Epithelial cell of proximal tubule (primary cell): ENCODE measurements at regions not wholly inside any gene's neighbourhood (a gene's known extent, or its start where the extent isn't known, plus 50 kb on each side); places are given as distances from the start of the nearest gene placed in this dataset.

ENCODE experiments used
- DNase-seq: peaks from one replicate; pipeline ENCODE4 v3.0.0-alpha.2; 2011; ENCODE audit warnings: low read depth
- H3K4me3 ChIP-seq: 2 replicates; pipeline ENCODE4 v1.5.1; 2011; ENCODE audit warnings: low read depth, mild to moderate bottlenecking, low read length
- TF ChIP-seq, protein P1 (sequence below): conservative IDR thresholded peaks from 2 replicates; pipeline ENCODE4 v1.5.1; 2012; ENCODE audit warnings: low read depth, mild to moderate bottlenecking, low read length

DNA sequence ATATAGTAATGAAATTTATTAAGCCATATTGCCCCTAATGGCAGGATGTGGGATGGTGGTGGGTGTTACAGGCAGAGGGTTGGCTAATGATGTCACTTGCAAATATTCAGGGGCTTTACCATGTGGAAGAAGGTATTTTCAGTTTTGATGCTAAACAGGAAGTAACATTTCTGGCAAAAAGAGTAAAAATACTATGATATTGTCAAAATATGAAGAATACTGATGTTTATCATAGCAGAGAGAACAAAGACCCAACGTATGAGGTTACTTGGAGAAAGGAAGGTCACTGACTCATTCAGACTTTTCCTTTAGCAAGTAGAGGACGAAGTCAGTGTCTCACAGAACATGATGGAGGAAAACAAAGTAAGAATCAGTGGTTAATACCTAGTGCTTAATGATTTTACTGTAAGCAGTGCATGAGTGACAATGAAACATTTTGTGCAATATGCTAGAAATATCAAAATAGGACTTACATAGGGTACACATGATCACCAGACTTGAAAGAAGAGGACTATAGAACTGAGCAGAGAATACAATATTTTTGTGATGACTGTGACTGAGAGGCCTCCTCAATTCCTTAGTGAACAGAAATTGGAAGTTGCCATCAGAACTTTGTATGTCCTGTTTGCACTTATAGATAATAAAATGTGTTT lies 89.7 kb upstream of the STEAP4 start:
- TF ChIP-seq, protein P1, sequence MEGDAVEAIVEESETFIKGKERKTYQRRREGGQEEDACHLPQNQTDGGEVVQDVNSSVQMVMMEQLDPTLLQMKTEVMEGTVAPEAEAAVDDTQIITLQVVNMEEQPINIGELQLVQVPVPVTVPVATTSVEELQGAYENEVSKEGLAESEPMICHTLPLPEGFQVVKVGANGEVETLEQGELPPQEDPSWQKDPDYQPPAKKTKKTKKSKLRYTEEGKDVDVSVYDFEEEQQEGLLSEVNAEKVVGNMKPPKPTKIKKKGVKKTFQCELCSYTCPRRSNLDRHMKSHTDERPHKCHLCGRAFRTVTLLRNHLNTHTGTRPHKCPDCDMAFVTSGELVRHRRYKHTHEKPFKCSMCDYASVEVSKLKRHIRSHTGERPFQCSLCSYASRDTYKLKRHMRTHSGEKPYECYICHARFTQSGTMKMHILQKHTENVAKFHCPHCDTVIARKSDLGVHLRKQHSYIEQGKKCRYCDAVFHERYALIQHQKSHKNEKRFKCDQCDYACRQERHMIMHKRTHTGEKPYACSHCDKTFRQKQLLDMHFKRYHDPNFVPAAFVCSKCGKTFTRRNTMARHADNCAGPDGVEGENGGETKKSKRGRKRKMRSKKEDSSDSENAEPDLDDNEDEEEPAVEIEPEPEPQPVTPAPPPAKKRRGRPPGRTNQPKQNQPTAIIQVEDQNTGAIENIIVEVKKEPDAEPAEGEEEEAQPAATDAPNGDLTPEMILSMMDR = no peak
- no peak for DNase-seq
- no peak overlapping the region for H3K4me3 ChIP-seq

- no peak overlapping the region for H3K4me3 ChIP-seq
- DNase-seq = no peak
- TF ChIP-seq, protein P1 = no peak
These were observed 89.0 kb upstream of the STEAP4 start for GRCh38 chr7:88395715-88396114.

DNA sequence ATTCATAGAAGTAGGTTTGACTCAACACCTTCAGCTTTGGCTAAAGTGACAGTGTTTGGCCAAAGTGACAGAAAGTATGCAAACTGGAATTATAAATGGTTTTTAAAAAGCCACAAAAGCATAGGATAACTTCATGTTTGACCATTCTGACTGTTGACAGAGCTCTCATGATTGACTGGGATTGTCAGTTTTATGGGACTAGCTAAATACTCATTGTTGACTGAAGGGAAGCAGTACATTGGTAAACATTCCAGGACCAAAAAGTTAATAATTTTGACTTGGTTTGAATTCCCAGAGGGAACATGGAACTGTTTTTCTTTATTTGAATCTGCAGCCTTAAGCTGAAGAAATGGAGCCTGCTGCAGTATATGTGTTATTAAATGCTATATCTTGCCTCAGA lies 84.6 kb upstream of the STEAP4 start:
- H3K4me3 ChIP-seq = no peak overlapping the region
- TF ChIP-seq, protein P1 = no peak
- DNase-seq = no peak

GRCh38 chr7:88387368-88387767 lies 80.7 kb upstream of the STEAP4 start:
- TF ChIP-seq, protein P1 = no peak
- DNase-seq = no peak
- no peak overlapping the region for H3K4me3 ChIP-seq

DNA sequence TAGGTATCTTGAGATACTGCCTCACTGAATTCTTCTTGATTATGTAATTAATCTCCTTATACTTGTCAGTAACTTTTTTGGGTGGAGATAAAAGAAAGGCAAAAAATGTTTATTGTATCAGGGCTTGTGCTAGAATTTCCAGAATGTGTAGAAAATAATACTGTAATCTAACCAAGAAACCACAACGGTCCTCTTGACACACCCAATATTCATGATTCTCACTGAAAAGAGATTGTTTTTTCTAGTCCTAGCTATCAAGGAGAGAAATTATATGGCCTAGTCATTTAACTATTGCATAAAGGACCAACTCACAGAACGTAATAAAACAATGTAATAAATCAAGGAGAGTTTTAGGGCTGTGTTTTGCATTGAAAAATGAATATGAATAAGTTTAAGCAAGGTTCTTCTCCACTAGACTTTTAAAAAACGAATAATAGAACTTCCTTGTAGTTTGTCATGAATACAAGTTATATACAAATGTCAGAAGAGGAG lies 80.0 kb upstream of the STEAP4 start:
- no peak overlapping the region for H3K4me3 ChIP-seq

DNA sequence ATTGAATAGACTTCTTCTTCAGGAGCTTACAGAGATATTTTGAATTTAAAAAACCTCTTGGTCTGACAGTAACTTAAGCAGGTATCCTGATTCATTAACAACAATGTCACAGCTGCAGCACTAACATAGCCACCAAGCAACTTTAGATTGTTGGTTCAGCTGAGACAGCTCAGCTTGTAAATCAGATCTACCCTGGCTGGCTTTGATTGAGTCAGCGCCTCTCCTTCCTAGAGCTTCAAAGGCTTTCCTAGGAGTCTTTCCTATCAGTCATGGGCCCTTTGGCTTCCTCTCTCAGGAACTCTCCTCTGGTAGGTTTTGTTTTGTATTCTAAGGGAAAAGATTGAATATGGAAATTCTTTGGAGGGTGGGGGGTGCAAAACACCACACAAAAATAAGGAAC lies 70.7 kb upstream of the STEAP4 start:
- TF ChIP-seq, protein P1 = no peak
- H3K4me3 ChIP-seq = no peak overlapping the region
- DNase-seq = no peak

More for the DNA sequence above, 80.0 kb upstream of the STEAP4 start:
- TF ChIP-seq, protein P1 = no peak
- DNase-seq = no peak

GRCh38 chr7:88368686-88369085 lies 62.0 kb upstream of the STEAP4 start:
- H3K4me3 ChIP-seq = no peak overlapping the region
- TF ChIP-seq, protein P1 = no peak
- no peak for DNase-seq
